RWPE1 (cell line): ENCODE measurements at regions not wholly inside any gene's neighbourhood (a gene's known extent, or its start where the extent isn't known, plus 50 kb on each side); places are given as distances from the start of the nearest gene placed in this dataset.

Experiments used
- CTCF ChIA-PET: fragments of 350-600 bp; sonication (Branson Sonifier 250); formaldehyde crosslinking; extraction: SDS; loops from one replicate; lab custom pipeline; 2021; lab: Yijun Ruan, JAX
- POLR2A ChIA-PET: fragments of 400-600 bp; formaldehyde crosslinking; extraction: SDS; loops from one replicate; lab custom pipeline; 2020; ENCODE audit warnings: antibody characterized with exemption; ENCODE audit not compliant: low non-redundant PET; lab: Yijun Ruan, JAX
- DNase-seq: peaks from one replicate; pipeline ENCODE4 v3.0.0; 2012; ENCODE audit warnings: low spot score
- H3K27ac ChIP-seq: fragments of 450-650 bp; 2 replicates; pipeline ENCODE4 v1.5.1; 2017
- TF ChIP-seq, protein P1 (sequence below): fragments of 450-650 bp; conservative IDR thresholded peaks from 2 replicates; pipeline ENCODE4 v1.5.1; 2017; ENCODE audit warnings: low read depth, mild to moderate bottlenecking

DNA sequence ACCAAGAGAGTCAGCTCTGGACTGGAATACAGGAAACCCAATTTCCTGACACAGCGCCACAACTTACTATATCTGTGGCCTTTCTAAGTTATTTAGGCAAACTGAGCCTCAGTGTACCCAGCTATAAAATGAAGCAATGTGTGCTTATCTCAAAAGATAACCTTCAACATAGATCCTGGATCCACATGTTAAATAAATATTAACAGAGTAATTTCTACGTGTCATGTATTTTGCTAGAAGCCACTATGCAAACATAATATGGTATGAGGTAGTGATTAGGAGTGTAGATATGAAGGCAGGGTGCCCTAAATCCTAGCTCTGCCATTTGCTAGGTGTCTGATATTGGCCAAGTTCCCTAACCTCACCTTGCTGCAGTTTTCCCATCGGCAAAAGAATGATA is 527.0 kb downstream of the RAB28 start:
- TF ChIP-seq, protein P1, sequence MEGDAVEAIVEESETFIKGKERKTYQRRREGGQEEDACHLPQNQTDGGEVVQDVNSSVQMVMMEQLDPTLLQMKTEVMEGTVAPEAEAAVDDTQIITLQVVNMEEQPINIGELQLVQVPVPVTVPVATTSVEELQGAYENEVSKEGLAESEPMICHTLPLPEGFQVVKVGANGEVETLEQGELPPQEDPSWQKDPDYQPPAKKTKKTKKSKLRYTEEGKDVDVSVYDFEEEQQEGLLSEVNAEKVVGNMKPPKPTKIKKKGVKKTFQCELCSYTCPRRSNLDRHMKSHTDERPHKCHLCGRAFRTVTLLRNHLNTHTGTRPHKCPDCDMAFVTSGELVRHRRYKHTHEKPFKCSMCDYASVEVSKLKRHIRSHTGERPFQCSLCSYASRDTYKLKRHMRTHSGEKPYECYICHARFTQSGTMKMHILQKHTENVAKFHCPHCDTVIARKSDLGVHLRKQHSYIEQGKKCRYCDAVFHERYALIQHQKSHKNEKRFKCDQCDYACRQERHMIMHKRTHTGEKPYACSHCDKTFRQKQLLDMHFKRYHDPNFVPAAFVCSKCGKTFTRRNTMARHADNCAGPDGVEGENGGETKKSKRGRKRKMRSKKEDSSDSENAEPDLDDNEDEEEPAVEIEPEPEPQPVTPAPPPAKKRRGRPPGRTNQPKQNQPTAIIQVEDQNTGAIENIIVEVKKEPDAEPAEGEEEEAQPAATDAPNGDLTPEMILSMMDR, result no peak
- DNase-seq, result no peak
- POLR2A ChIA-PET, result no interaction called here
- CTCF ChIA-PET, result interaction anchor here (0.6 kb wide), 1 partner anchor 18 kb away, joined by 3 read pairs; no protein-coding TSS in a partner anchor
- H3K27ac ChIP-seq, result no peak overlapping the region

DNA sequence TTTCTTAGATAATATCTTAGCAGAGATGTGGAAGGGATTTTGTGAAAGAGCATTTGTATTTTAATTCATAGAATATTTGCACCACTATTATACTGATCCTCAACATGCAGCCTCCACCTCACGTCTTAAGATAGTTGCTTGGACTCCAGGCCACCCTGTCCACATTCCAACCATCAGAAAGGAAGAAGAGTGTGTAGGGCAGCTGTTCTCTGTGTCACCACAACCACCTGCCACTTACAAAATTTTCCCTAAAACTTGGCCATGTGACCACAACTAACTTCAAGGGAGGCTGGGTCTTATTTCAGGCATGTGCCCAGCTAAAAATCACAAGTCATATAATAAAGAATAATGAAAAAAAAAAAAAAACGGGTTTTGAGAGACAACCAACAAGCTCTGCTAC is 528.1 kb downstream of the RAB28 start:
- TF ChIP-seq, protein P1, result no peak
- POLR2A ChIA-PET, result no interaction called here
- CTCF ChIA-PET, result no interaction called here
- DNase-seq, result no peak
- no peak overlapping the region for H3K27ac ChIP-seq

DNA sequence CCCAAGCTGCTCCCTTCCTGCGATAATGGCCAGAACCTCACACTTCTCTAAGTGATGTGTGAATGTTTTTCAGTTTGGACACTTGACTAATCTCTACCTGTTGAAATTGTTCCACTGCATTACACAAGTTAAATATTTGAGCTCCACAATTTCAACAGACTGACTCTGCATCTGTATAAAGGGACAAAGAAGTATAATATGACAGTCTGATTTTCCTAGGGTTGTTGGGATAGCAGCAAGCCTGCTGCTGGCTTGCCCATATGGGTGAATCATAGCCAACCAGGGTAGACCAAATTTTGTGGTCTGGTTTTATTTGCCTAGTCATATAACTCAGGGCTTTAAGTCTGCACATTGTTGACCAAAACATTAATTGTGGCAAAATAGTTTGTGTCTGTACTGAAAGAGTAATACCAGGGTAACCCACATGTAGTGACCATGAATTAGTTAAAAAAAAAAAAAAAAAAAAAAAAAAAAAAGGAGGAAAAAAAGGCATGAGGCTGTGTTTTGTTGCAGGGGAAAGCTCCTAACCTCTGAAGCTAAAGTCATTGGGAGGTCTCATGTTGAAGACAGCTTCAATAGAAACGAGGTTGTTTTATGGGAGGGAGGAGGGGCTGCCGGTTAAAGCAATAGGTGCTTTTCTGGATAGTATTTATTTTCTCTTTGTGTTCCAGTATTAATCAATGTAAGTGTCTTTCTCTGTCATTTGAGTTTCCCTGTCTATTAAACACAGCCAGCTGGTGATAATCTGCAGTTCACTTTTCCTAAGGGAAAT is 534.2 kb downstream of the RAB28 start:
- ChIA-PET POLR2A (no interaction called here), CTCF (no interaction called here)
- no peak overlapping the region for H3K27ac ChIP-seq
- DNase-seq, result no peak
- TF ChIP-seq, protein P1, result no peak

DNA sequence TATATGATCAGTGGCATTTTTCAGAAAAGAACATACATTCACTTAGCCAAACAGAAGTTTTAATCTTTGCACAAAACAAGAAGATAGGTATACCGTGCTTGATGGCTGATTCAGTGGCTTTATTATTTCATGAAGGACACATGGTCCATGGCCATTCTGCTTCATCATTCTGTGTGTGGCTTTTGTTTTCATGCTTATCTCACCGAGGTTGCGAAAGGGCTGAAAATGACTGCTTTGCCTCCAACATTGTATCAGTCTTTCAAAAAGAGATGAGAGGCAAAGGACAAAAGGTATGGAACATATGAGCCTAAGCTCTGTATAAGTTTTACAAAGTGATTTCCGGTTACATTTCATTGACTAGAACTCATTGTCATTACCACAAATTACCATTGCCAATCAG is 541.1 kb downstream of the RAB28 start:
- no peak for DNase-seq
- ChIA-PET CTCF (no interaction called here), POLR2A (no interaction called here)
- no peak overlapping the region for H3K27ac ChIP-seq
- TF ChIP-seq, protein P1, result no peak

DNA sequence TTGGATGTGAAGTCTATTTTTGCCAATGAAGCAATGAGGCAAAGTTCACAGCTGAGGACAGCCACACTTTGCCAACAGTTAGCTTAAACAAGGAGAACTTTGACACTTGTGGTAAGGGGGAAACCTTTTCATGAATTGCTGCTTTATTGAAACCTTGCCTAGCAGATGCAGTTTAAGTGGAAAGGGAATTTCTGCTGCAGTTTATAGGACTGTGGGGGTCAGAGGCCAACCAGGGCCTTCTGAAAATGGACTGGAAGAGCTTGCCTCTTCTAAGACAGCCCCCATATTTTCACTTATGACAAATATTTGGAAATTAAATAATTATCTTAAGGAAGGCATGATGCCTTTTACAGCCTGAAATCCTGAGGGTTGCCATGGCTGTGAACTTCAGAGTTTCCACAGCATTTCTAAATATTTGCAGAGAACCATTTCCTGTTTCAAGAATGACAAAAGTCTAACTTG is 550.3 kb downstream of the RAB28 start:
- DNase-seq, result no peak
- ChIA-PET POLR2A (no interaction called here), CTCF (no interaction called here)
- no peak overlapping the region for H3K27ac ChIP-seq
- TF ChIP-seq, protein P1, result no peak

DNA sequence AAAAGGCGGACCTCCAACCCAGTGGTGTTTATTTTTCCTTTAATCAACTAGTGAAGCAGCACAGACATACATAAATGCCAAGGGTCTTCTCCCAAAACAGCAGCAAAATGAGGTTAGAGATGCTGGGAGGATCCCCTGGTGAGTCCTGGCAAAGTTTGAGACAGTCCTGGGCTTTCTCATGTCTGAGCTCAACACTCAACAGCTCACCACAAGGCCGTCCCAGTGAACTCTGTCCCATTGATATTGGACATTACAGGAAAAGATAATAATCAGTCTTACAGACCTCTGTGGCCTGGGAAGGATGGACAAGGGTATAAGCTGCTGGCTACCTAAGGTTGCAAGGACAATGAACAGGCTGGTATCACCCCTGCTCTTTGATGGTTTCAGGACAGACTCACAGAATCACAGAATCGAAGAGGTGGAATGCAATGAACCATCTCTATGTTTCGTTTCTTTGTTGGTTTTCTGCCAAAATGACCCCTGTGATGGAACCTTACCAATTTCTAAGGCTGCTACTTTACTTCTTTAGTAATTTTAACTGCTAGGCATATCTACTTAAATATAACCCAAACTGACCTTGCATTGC is 551.8 kb downstream of the RAB28 start:
- DNase-seq, result no peak
- ChIA-PET POLR2A (no interaction called here), CTCF (no interaction called here)
- TF ChIP-seq, protein P1, result no peak
- H3K27ac ChIP-seq, result no peak overlapping the region
